ENCODE measurements at regions not wholly inside any gene's neighbourhood (a gene's known extent, or its start where the extent isn't known, plus 50 kb on each side); places are given as distances from the start of the nearest gene placed in this dataset.

DNA sequence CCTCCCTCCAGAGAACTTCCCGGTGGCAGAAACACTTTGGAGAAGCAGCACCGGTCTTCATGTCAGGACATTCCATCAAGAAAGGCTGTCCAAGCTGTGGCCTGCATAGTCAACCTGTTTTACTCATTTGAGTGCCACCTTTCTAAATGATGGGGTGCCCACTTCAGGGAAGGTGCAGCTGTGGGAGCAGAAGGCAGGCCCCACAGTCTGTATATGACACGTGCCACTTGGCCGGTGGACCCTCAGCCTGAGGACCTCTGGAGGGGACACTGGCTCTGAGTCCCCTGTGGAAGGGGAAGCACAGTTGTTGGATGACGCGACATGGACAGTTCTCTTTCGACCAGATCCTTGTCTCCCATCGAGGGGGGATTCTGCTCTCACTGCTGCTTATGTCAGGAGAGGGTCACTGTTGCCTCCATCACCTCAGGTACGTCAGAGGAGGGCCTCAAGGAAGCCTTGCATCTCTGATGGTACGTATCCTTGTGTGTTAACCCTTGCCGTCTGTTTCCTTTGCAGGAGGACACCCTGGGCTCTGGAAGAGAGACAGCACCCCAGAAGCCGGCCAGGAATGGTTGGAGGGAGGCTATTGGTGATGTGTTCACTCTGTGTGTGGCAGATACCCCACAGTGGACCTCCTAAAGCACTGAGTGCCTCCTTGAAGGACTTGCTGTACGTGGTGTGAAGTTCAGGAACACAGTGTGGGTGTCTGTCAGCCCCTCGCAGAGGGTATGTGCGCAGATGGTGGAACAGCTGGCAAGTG is 132.1 kb upstream of the RTL1 start:
- Mint-ChIP-seq H3K36me3 (ENCODE audit: low read depth) (no peaks in the 10 kb centered on the region), H3K27ac (no peak overlapping the region), H3K27me3 (ENCODE audit: low read depth) (peaks cover 22% of the 10 kb centered on the region), H3K9me3 (peaks cover 3% of the 10 kb centered on the region), H3K4me3 (no peak overlapping the region), H3K4me1 (peaks cover 5% of the 10 kb centered on the region)
- TF ChIP-seq, protein P1, sequence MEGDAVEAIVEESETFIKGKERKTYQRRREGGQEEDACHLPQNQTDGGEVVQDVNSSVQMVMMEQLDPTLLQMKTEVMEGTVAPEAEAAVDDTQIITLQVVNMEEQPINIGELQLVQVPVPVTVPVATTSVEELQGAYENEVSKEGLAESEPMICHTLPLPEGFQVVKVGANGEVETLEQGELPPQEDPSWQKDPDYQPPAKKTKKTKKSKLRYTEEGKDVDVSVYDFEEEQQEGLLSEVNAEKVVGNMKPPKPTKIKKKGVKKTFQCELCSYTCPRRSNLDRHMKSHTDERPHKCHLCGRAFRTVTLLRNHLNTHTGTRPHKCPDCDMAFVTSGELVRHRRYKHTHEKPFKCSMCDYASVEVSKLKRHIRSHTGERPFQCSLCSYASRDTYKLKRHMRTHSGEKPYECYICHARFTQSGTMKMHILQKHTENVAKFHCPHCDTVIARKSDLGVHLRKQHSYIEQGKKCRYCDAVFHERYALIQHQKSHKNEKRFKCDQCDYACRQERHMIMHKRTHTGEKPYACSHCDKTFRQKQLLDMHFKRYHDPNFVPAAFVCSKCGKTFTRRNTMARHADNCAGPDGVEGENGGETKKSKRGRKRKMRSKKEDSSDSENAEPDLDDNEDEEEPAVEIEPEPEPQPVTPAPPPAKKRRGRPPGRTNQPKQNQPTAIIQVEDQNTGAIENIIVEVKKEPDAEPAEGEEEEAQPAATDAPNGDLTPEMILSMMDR (IDR thresholded peaks at IDR 0.05; ENCODE audit: unreplicated experiment in 3 of 3): no peak

DNA sequence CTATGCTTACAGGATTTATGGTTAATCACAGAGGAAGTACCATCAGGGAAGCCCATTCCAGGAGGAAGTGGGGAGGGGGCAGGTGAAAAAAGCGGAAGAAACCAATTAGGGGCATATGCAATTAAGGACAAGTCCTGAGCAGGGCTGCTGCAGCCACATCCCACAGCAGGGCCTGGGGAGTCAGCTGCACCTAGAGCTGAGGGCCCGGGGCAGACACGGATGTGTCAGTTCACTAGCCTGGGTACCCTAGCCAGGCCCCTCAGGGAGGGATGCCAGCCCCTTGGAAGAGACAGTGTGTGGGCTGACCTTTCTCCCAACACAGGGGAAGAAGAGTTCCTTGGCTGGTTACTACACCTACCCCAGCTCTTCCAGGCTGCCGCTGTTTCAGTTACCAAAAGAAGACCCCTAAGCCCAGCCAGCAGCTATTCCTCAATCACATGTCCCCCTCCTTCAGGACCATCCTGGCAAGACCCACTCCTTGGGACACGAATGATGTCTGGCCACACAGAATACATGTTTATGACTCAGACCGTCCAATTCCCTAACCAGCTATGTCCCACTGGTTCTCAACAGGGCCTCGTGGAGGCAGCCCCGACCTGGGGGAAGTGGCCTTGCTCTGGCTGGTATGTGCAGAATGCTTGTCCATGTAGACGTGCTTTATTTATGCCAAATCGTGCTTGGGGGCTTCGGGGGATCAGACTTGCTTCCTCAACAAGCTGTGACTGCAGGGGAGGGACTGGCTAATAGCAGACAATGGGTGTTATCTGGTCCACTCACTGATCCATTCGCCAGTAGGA is 133.7 kb upstream of the RTL1 start:
- Mint-ChIP-seq H3K4me3 (no peak overlapping the region), H3K4me1 (peaks cover 5% of the 10 kb centered on the region), H3K27ac (peak overlapping the region in 1 of 3 experiments; percentile 64), H3K27me3 (ENCODE audit: low read depth) (peaks cover 19% of the 10 kb centered on the region), H3K36me3 (ENCODE audit: low read depth) (no peaks in the 10 kb centered on the region), H3K9me3 (peaks cover 3% of the 10 kb centered on the region)
- TF ChIP-seq, protein P1 (IDR thresholded peaks at IDR 0.05; ENCODE audit: unreplicated experiment in 3 of 3): no peak

DNA sequence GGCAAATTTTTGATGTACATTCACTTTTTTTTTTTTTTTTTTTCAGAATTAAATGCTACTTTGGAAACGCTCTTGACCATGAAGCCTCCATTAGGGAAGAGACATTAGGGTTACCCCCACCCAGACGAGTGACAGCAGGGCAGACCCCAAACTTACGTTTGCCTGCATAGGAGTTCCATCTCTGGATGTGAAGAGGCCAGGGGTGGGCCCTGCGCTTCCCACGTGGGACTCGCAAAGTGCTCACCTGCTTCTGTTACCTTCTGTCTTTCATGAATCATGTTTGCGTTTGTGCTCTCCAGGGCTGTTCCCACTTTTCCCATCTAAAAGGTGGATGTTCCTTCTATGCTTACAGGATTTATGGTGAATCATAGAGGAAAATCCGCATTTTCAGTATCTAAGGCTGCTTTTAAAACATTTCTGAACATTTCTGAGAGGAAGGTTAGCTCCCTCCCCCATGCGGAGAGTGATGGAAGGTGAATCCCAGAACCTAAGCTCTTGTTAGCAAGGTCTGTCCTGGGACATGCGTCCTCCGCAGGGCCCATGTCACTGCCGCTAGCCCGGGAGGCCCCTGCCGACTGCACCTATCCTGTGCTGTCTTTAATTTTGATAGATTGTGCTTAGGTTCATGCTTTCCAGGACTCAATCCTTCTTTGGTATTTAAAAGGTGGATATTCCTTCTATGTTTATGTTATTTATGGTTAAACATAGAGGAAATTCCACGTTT is 135.7 kb upstream of the RTL1 start:
- peaks cover 9% of the 10 kb centered on the region for H3K27me3 Mint-ChIP-seq (ENCODE audit: low read depth)
- no peaks in the 10 kb centered on the region for H3K36me3 Mint-ChIP-seq (ENCODE audit: low read depth)
- H3K4me3 Mint-ChIP-seq: no peak overlapping the region
- peak overlapping the region in 2 of 3 experiments; percentile 28 to 51 for H3K27ac Mint-ChIP-seq
- TF ChIP-seq, protein P1 (IDR thresholded peaks at IDR 0.05; ENCODE audit: unreplicated experiment in 3 of 3): no peak
- H3K9me3 Mint-ChIP-seq: peaks cover 3% of the 10 kb centered on the region
- H3K4me1 Mint-ChIP-seq: peaks cover 5% of the 10 kb centered on the region

DNA sequence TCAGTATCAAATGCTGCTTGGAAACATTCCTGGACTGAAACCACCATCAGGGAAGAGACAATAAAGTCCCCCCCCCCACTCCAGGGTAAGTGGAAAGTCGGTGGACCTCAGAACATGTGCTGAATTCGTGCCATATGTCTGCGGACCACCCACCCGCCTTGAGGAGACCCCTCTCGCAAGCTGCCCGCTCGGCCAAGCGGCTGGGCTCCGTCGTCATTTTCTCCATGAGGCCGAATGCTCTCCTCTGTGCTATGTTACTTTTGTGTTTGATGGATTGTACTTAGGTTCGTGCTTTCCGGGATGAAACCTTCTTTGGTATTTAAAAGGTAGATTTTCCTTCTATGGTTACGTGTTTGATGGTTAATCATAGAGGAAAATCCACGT is 136.2 kb upstream of the RTL1 start:
- Mint-ChIP-seq H3K4me1 (peaks cover 5% of the 10 kb centered on the region), H3K27me3 (ENCODE audit: low read depth) (peaks cover 5% of the 10 kb centered on the region), H3K4me3 (no peak overlapping the region), H3K9me3 (peaks cover 3% of the 10 kb centered on the region), H3K27ac (peak overlapping the region in 2 of 3 experiments; percentile 28 to 51), H3K36me3 (ENCODE audit: low read depth) (no peaks in the 10 kb centered on the region)
- TF ChIP-seq, protein P1 (IDR thresholded peaks at IDR 0.05; ENCODE audit: unreplicated experiment in 3 of 3): no peak

DNA sequence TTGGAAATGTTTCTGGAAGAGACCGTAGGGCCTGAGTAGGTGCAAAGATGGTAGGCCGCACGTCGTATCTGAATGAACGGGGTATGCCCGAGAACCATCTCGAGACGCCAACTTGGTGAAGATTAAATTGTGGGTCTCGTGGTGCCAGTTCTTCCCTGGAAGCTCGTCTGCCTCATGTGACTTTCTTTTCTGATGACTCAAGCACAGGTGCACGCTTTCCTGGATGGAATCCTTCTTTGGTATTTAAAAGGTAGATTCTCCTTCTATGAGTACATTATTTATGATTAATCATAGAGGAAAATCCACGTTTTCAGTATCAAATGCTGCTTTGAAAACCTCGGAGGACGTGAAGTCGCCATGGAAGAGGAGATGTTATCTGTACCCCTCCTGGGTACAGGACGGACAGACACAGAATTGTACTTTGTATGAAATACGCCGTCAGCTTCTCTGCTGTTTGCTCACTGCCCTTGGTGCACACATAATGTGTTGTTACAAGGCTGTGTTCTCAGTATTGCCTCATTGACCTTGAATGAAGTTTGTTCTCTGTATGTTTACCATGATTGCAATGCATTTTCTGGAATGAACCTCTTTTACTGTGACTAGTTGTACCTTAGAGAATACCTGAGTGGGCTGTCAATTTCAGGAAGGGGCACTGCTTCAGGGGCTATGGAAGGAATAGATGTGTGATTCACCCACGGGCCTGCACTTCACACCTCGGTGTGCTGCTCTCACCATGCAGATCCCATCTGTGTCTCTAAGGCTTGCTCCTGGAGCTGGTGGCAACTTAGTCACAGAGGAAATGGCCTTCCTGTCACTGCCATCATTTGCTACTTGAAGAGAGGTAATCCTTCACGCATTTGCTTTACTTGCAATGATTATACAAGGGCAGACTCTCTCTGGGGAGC is 137.3 kb upstream of the RTL1 start:
- TF ChIP-seq, protein P1 (IDR thresholded peaks at IDR 0.05; ENCODE audit: unreplicated experiment in 3 of 3): no peak
- peaks cover 5% of the 10 kb centered on the region for H3K4me1 Mint-ChIP-seq
- H3K27ac Mint-ChIP-seq: no peak overlapping the region
- peaks cover 3% of the 10 kb centered on the region for H3K9me3 Mint-ChIP-seq
- no peaks in the 10 kb centered on the region for H3K36me3 Mint-ChIP-seq (ENCODE audit: low read depth)
- peaks cover 8% of the 10 kb centered on the region for H3K27me3 Mint-ChIP-seq (ENCODE audit: low read depth)
- H3K4me3 Mint-ChIP-seq: no peak overlapping the region

Measured in nephron (organoid).